Stimulated activated CD8-positive, alpha-beta memory T cell treated with anti-CD3 and anti-CD28 coated beads, Interleukin-4, amount 100 ng/mL, for 4 hours (primary cell): ENCODE measurements at regions not wholly inside any gene's neighbourhood (a gene's known extent, or its start where the extent isn't known, plus 50 kb on each side); places are given as distances from the start of the nearest gene placed in this dataset.
A peak's percentile ranks its signal among the peaks of the same experiment; 100 is the strongest.
"Not testable (repeated sequence)": the region's sequence is repeated elsewhere in the genome, so short reads cannot be mapped to it uniquely, and the experiment has no call there.

Source experiments
- DNase-seq, 2 donors: peaks; one replicate each; pipeline ENCODE4 v3.0.0-alpha.2; 2020; ENCODE audit warnings: low read depth in 2 of 2, low spot score in 1 of 2

- DNase-seq: not testable (repeated sequence)
Observed at GRCh38 chr13:21261487-21262216, 85.2 kb downstream of the MRPL57 start.

DNA sequence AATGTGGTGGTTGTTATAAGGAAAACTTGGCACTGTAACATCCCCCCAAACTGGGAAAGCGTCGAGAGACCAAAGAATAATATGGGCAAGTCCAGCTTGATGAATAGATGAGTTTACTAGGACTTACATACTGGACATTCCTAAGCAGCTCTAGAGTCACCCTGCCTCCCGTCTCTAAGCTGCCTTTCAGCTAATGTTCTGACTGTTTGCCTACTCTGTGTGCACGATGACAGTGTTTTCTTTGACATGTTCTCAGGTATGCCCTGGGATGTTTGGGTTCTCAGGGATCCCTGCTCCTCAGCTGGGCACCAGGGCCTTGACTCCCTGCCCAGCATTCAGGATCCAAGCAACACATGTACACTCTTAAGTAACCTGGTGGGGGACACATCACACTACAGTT is 87.5 kb downstream of the MRPL57 start:
- DNase-seq: not testable (repeated sequence)

DNA sequence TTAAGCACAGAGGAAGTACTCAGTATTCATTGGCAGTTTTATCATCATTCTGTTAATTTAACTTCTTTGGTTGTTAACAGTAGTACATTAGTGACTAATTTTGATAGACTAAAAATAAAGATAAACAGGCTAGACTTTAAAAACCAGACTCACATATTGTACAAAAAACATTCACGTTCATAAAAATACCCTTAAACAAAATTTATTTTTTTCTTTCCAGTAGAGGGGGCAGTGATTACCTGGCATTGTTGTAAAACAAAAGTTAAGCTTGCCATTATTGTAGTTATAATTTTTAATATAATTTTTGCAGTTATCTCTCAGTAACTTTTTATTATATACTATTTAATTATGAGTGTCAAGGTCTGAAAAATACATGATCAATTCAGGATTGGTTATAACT is 92.0 kb downstream of the MRPL57 start:
- not testable (repeated sequence) for DNase-seq

DNA sequence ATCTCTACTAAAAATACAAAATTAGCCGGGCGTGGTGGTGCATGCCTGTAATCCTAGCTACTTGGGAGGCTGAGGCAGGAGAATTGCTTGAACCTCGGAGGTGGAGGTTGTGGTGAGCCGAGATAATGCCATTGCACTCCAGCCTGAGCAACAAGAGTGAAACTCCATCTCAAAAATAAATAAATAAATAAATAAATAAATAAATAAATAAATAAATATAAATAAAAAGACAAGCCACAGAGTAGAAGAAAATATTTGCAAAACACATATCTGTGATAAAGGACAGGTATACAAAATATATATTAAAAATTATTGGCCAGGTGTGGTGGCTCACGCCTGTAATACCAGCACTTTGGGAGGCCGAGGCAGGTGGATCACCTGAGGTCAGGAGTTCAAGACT is 96.0 kb downstream of the MRPL57 start:
- DNase-seq: not testable (repeated sequence)

GRCh38 chr13:21274457-21274856 is 98.0 kb downstream of the MRPL57 start:
- not testable (repeated sequence) for DNase-seq

GRCh38 chr13:21282065-21282464 is 105.6 kb downstream of the MRPL57 start:
- no peak for DNase-seq

DNA sequence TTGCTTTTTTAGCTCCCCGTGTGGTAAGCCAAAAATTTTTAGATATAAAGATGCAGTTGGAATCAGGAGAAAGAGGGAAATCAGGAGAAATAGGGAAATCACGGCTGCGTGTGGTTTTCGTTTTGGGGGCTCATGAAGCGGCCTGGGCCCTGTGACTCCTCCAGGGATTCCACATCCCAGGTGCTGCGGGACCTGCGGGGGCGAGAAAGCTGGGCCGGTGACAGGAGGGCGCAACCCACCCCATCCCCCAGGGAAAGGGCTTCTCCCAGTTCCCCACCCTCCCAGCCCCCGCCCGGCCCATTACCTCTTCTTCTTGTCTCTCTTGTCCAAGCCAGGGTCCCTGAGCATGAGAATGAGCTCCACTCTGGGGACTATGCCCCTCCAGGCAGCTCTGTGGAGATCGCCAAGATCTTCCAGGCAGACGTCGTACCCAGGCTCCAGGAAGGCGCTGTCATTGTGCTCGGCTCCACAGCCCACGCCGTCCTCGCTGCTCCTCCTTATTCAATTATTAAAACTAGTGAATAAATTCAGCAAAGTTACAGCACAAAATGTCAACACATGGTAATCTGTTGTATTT is 111.0 kb downstream of the MRPL57 start:
- DNase-seq: no peak

GRCh38 chr13:21289475-21289874 is 113.0 kb downstream of the MRPL57 start:
- no peak for DNase-seq

- not testable (repeated sequence) for DNase-seq
Observed at GRCh38 chr13:21290442-21291002, 114.1 kb downstream of the MRPL57 start.

GRCh38 chr13:21291840-21292239 is 115.4 kb downstream of the MRPL57 start:
- DNase-seq: no peak

DNA sequence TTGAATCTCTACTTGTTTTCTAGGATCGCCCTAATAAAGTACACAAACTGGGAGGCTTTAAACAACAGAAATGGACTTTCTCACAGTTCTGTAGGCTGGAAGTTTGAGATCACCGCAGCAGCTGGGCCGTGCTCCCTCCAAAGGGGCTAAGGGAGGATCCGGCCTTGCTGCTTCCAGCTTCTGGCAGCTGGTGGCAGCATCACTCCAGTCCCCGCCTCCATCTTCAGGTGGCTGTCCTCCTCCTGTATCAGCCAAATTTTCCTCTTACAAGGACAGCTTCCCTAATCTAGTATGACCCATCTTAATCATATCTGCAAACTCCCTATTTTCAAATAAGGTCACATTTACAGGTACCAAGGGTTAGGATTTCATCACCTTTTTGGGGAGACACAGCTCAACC is 120.5 kb downstream of the MRPL57 start:
- peak in 1 of 2 donors; percentile 4 for DNase-seq

DNA sequence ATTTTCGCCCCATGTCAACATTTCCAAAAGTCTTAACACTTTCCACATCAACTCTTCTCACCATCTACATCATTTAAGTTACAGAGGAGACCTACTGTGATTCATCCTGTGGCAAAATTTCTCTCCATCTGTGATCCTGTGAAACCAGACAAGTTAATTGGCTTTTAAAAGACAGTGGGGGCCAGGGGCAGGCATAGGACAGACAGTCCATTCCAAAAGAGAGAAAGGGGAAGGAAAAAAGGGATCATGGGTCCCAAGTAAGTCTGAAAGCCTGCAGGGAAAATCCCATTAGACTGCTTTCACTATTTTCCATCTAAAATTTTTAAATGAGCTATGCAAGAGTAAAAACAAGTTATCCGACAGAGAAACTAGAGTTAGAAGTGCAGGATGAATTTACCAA is 121.0 kb downstream of the MRPL57 start:
- DNase-seq: no peak

GRCh38 chr13:21297914-21298831 is 121.7 kb downstream of the MRPL57 start:
- peak; percentile 50 to 71 for DNase-seq

GRCh38 chr13:21304256-21304655 is 127.8 kb downstream of the MRPL57 start:
- no peak for DNase-seq

DNA sequence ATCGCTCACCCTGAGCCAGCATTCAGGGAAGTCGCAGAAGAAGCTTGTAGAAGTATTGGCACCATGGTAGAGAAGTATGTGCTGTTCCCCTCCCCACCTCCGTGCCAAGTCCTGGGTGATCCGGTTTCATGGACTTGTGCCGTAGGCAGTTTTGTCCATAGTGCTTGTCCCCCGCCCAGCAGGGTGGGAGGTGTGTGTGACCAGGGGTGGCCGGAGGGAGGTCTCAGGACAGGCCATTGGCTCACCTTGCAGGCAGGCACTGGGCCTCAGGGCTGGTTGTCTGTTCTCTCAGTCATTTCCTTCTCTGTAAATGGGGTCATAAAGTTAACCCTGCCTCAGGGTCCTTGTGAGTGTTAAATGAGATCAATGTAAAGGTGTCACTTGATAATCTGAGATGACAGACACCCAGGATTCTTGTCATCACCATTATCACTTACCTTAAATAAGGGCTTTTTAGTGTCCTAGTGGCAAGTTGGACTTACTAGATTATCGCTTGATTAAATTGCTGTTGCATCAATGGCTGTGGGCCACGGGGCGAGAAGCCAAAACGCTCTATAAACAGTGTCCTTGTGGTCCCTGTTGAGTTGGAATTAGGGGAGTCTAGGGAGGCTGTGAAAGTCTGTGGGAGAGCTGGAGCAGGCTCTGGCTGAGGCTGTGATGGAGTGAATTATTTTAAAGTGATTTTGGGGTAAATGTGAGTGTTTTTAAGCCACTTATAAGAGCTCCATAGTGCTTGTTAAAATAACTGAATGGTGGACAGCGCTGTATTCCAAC is 130.0 kb downstream of the MRPL57 start:
- not testable (repeated sequence) for DNase-seq

DNA sequence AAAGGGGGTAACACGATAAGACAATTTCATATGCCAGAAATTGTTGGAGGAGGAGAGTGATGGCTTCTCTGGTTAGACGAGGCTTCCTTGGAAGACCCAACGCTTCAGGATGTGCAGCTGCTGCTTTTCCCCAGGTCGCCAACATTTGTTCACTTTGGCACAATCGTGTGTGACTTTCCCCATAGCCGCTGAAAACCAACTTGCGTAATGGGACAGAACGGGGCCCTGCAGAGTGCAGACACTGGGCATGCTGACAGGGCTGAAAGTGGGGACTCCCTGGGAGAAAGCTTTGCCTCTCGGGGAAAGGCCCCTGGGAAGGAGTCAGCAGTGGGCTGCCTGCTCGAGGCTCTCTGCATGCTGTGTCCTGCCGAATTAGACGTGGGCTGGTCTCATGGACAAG is 130.7 kb downstream of the MRPL57 start:
- DNase-seq: not testable (repeated sequence)

DNA sequence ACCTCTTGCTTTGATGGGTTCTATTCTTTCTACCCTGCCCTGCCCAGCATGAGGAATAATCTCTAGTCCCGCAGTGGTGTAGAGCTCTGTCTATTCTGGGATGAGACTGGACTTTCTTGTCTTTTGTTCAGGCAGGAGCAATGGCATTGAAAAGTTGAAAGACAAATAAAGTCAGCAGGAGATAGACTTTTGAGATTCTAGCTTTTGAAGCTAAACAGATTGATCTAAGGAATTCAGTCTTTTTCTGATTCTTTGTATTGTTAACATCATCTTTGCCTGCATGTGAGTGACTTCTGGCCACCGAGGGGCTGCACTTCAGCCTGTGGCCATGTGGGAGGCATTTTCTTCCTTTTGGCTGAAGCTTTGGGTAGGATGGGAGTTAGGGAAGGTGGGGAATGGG is 132.4 kb downstream of the MRPL57 start:
- DNase-seq: no peak

GRCh38 chr13:21309542-21310172 is 133.2 kb downstream of the MRPL57 start:
- no peak for DNase-seq

DNA sequence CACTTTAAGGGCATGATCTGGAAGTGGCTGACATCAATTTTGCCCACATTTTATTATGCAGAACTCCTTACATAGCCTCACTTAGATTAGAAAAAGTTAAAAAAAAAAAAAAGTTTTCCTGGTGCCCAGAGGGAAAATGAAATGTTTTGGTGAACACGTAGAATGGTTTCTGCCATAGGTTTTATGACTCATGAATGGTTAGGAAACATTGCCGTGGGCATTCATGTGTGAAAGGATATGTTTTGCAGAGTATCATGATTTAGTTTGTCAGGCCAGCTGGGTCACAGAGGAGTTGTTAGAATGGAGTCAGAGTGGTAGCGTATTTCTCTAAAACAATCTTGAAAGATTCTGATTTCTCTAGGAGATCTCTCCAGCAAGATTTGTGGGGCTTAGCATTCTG is 133.8 kb downstream of the MRPL57 start:
- DNase-seq: no peak

- not testable (repeated sequence) for DNase-seq
Observed at GRCh38 chr13:21314976-21315375, 138.5 kb downstream of the MRPL57 start.
